Activated CD8-positive, alpha-beta T cell treated with anti-CD3 and anti-CD28 coated beads for 36 hours (primary cell): ENCODE measurements at regions not wholly inside any gene's neighbourhood (a gene's known extent, or its start where the extent isn't known, plus 50 kb on each side); places are given as distances from the start of the nearest gene placed in this dataset.
"Not testable (repeated sequence)": the region's sequence is repeated elsewhere in the genome, so short reads cannot be mapped to it uniquely, and the experiment has no call there.

ENCODE experiments used
- ATAC-seq: fragments of 200-7000 bp; cut with Tn5 transposase; one replicate; pipeline ENCODE4 v1.10.0; 2021; ENCODE audit warnings: mild to moderate bottlenecking, moderate library complexity
- CTCF ChIA-PET: fragments of 350-600 bp; sonication (Branson Sonifier 250); formaldehyde crosslinking; loops from one replicate; lab custom pipeline; 2021; ENCODE audit warnings: antibody characterized with exemption; lab: Charles Lee
- POLR2A ChIA-PET: fragments of 350-600 bp; sonication (Branson Sonifier 250); formaldehyde crosslinking; loops from one replicate; lab custom pipeline; 2021; ENCODE audit warnings: antibody characterized with exemption; lab: Charles Lee
- DNase-seq: peaks from one replicate; pipeline ENCODE4 v3.0.0-alpha.2; 2020
- H3K27ac Mint-ChIP-seq: one replicate; pipeline ENCODE4 v1.8.0; 2021; ENCODE audit warnings: mild to moderate bottlenecking, mixed read lengths
- H3K27me3 Mint-ChIP-seq: one replicate; pipeline ENCODE4 v1.8.0; 2021; ENCODE audit warnings: mixed read lengths
- H3K36me3 Mint-ChIP-seq: one replicate; pipeline ENCODE4 v1.8.0; 2021; ENCODE audit warnings: low read depth, mixed read lengths
- H3K4me1 Mint-ChIP-seq: one replicate; pipeline ENCODE4 v1.8.0; 2021; ENCODE audit warnings: low read depth, mixed read lengths
- H3K4me3 Mint-ChIP-seq: one replicate; pipeline ENCODE4 v1.8.0; 2021; ENCODE audit warnings: mild to moderate bottlenecking, moderate library complexity, mixed read lengths
- H3K9me3 Mint-ChIP-seq: one replicate; pipeline ENCODE4 v1.8.0; 2021; ENCODE audit warnings: mixed read lengths
- intact Hi-C: fragments of 100-400 bp; cut with micrococcal nuclease; formaldehyde crosslinking; loops from one replicate; pipeline ENCODE4 v1.10.0; 2022
- TF ChIP-seq, protein P1 (sequence below): fragments of 200-600 bp; IDR thresholded peaks from one replicate; pipeline ENCODE4 v1.8.0; 2022; ENCODE audit warnings: antibody characterized with exemption, mild to moderate bottlenecking

GRCh38 chr5:35543408-35543807 is 74.3 kb upstream of the SPEF2 start:
- intact Hi-C loops = no loop called here
- ChIA-PET POLR2A (no interaction called here), CTCF (no interaction called here)
- Mint-ChIP-seq H3K36me3 (no peaks in the 10 kb centered on the region), H3K27me3 (peaks cover 13% of the 10 kb centered on the region), H3K9me3 (peaks cover 2% of the 10 kb centered on the region), H3K27ac (no peak overlapping the region), H3K4me1 (peaks cover 3% of the 10 kb centered on the region), H3K4me3 (no peak overlapping the region)
- TF ChIP-seq, protein P1, sequence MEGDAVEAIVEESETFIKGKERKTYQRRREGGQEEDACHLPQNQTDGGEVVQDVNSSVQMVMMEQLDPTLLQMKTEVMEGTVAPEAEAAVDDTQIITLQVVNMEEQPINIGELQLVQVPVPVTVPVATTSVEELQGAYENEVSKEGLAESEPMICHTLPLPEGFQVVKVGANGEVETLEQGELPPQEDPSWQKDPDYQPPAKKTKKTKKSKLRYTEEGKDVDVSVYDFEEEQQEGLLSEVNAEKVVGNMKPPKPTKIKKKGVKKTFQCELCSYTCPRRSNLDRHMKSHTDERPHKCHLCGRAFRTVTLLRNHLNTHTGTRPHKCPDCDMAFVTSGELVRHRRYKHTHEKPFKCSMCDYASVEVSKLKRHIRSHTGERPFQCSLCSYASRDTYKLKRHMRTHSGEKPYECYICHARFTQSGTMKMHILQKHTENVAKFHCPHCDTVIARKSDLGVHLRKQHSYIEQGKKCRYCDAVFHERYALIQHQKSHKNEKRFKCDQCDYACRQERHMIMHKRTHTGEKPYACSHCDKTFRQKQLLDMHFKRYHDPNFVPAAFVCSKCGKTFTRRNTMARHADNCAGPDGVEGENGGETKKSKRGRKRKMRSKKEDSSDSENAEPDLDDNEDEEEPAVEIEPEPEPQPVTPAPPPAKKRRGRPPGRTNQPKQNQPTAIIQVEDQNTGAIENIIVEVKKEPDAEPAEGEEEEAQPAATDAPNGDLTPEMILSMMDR = no peak
- no peak for ATAC-seq
- DNase-seq = no peak

DNA sequence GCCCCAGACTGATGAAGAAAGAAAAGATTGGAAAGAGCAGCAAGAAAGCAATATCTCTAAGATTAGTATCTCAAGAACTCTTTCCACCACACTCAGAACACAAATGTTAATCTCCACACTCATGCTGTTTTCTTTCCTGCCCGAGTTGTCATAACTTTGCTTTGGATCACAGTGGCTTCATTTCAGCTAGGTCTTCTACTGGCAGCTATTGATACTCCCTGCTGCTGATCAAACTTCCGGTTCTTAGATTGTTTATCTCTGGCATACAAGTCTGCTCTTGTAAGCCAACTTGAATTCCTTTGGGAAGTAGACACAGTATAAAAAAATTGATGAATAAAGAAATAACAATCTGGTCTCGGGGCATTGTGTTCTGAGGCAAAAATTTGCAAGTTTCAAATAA is 77.7 kb upstream of the SPEF2 start:
- Mint-ChIP-seq H3K4me1 (no peaks in the 10 kb centered on the region), H3K27ac (no peak overlapping the region), H3K36me3 (no peaks in the 10 kb centered on the region), H3K27me3 (peaks cover 8% of the 10 kb centered on the region), H3K4me3 (no peak overlapping the region), H3K9me3 (peaks cover 2% of the 10 kb centered on the region)
- ChIA-PET POLR2A (no interaction called here), CTCF (no interaction called here)
- TF ChIP-seq, protein P1 = no peak
- DNase-seq (no peak), ATAC-seq (no peak)
- intact Hi-C loops = no loop called here

DNA sequence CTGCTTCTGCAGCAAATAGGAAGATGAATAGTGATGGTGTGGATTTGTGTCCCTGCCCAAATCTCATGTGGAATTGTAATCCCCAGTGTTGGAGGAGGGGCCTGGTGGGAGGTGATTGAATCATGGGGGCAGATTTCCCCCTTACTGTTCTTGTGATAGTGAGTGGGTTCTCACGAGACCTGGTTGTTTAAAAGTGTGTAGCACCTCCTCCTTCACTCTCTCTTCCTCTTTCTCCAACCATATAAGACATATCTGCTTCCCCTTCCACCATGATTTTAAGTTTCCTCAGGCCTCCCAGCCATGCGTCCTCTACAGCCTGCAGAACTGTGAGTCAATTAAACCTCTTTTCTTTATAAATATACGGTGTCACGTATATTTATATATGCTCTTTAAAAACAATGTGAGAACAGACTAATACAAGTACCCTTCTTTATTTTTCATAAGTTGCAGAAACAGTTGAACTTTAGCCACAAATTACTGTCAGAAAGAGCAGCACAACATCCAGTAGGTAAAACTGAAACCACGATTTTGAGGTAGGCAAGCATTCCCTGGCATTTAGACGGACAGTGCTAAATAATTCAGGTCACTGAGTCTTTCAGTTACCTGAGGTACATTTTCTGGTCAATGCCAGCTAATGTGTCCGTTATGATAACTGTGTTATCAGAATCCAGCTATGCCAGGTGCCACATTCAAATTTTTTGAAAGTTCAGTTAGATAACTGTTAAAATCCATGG is 79.3 kb upstream of the SPEF2 start:
- TF ChIP-seq, protein P1 = no peak
- H3K27me3 Mint-ChIP-seq = peaks cover 8% of the 10 kb centered on the region
- ATAC-seq (no peak), DNase-seq (no peak)
- intact Hi-C loops = no loop called here
- no peak overlapping the region for H3K27ac Mint-ChIP-seq
- ChIA-PET POLR2A (no interaction called here), CTCF (interaction anchor here (1.3 kb wide), 1 partner anchor 12 kb away, joined by 3 read pairs; no protein-coding TSS in a partner anchor)
- H3K36me3 Mint-ChIP-seq = no peaks in the 10 kb centered on the region
- H3K9me3 Mint-ChIP-seq = peaks cover 2% of the 10 kb centered on the region
- no peaks in the 10 kb centered on the region for H3K4me1 Mint-ChIP-seq
- no peak overlapping the region for H3K4me3 Mint-ChIP-seq

- DNase-seq (no peak), ATAC-seq (no peak)
- intact Hi-C loops = no loop called here
- Mint-ChIP-seq H3K27me3 (peaks cover 3% of the 10 kb centered on the region), H3K36me3 (no peaks in the 10 kb centered on the region), H3K27ac (no peak overlapping the region), H3K4me1 (no peaks in the 10 kb centered on the region), H3K4me3 (no peak overlapping the region), H3K9me3 (no peaks in the 10 kb centered on the region)
- TF ChIP-seq, protein P1 = no peak
- ChIA-PET POLR2A (no interaction called here), CTCF (no interaction called here)
Observed at GRCh38 chr5:35533156-35533555, 84.5 kb upstream of the SPEF2 start.

- ATAC-seq, POLR2A ChIA-PET, DNase-seq, H3K9me3 Mint-ChIP-seq, H3K4me1 Mint-ChIP-seq, H3K36me3 Mint-ChIP-seq, CTCF ChIA-PET, H3K27me3 Mint-ChIP-seq, intact Hi-C loops, H3K4me3 Mint-ChIP-seq, H3K27ac Mint-ChIP-seq: not testable (repeated sequence)
Observed at GRCh38 chr5:35531553-35531952, 86.1 kb upstream of the SPEF2 start.
